ENCODE measurements at regions not wholly inside any gene's neighbourhood (a gene's known extent, or its start where the extent isn't known, plus 50 kb on each side); places are given as distances from the start of the nearest gene placed in this dataset.

GRCh38 chr11:70755410-70756158 is 357.3 kb downstream of the CTTN start:
- H3K4me3 ChIP-seq (ENCODE audit: low read depth, low read length) = no peak overlapping the region

GRCh38 chr11:70756341-70756740 is 358.0 kb downstream of the CTTN start:
- H3K4me3 ChIP-seq (ENCODE audit: low read depth, low read length) = no peak overlapping the region

- no peak overlapping the region for H3K4me3 ChIP-seq (ENCODE audit: low read depth, low read length)
These were observed 358.4 kb downstream of the CTTN start for GRCh38 chr11:70756756-70757155.

- H3K4me3 ChIP-seq (ENCODE audit: low read depth, low read length) = no peak overlapping the region
These were observed 358.9 kb downstream of the CTTN start for GRCh38 chr11:70757241-70757640.

- no peak overlapping the region for H3K4me3 ChIP-seq (ENCODE audit: low read depth, low read length)
These were observed 359.9 kb downstream of the CTTN start for GRCh38 chr11:70758206-70758605.

- H3K4me3 ChIP-seq (ENCODE audit: low read depth, low read length) = no peak overlapping the region
These were observed 361.5 kb downstream of the CTTN start for GRCh38 chr11:70759846-70760245.

GRCh38 chr11:70760416-70761020 is 362.2 kb downstream of the CTTN start:
- no peak overlapping the region for H3K4me3 ChIP-seq (ENCODE audit: low read depth, low read length)

- no peak overlapping the region for H3K4me3 ChIP-seq (ENCODE audit: low read depth, low read length)
These were observed 363.0 kb downstream of the CTTN start for GRCh38 chr11:70761094-70761907.

GRCh38 chr11:70761908-70762337 is 363.6 kb downstream of the CTTN start:
- H3K4me3 ChIP-seq (ENCODE audit: low read depth, low read length) = no peak overlapping the region

GRCh38 chr11:70762810-70763209 is 364.5 kb downstream of the CTTN start:
- no peak overlapping the region for H3K4me3 ChIP-seq (ENCODE audit: low read depth, low read length)

GRCh38 chr11:70763606-70764005 is 365.3 kb downstream of the CTTN start:
- H3K4me3 ChIP-seq (ENCODE audit: low read depth, low read length) = no peak overlapping the region

- no peak overlapping the region for H3K4me3 ChIP-seq (ENCODE audit: low read depth, low read length)
These were observed 366.1 kb downstream of the CTTN start for GRCh38 chr11:70764356-70764905.

- H3K4me3 ChIP-seq (ENCODE audit: low read depth, low read length) = no peak overlapping the region
These were observed 368.6 kb downstream of the CTTN start for GRCh38 chr11:70766901-70767300.

GRCh38 chr11:70768346-70769095 is 370.2 kb downstream of the CTTN start:
- H3K4me3 ChIP-seq (ENCODE audit: low read depth, low read length) = no peak overlapping the region

GRCh38 chr11:70769106-70769505 is 370.8 kb downstream of the CTTN start:
- H3K4me3 ChIP-seq (ENCODE audit: low read depth, low read length) = no peak overlapping the region

GRCh38 chr11:70769521-70769920 is 371.2 kb downstream of the CTTN start:
- H3K4me3 ChIP-seq (ENCODE audit: low read depth, low read length) = no peak overlapping the region

GRCh38 chr11:70771099-70771885 is 373.0 kb downstream of the CTTN start:
- no peak overlapping the region for H3K4me3 ChIP-seq (ENCODE audit: low read depth, low read length)

- H3K4me3 ChIP-seq (ENCODE audit: low read depth, low read length) = no peak overlapping the region
These were observed 374.6 kb downstream of the CTTN start for GRCh38 chr11:70772950-70773349.

- no peak overlapping the region for H3K4me3 ChIP-seq (ENCODE audit: low read depth, low read length)
These were observed 377.2 kb downstream of the CTTN start for GRCh38 chr11:70775386-70776075.

Measured in iPS-11a (cell line).